ENCODE measurements at regions not wholly inside any gene's neighbourhood (a gene's known extent, or its start where the extent isn't known, plus 50 kb on each side); places are given as distances from the start of the nearest gene placed in this dataset.

DNA sequence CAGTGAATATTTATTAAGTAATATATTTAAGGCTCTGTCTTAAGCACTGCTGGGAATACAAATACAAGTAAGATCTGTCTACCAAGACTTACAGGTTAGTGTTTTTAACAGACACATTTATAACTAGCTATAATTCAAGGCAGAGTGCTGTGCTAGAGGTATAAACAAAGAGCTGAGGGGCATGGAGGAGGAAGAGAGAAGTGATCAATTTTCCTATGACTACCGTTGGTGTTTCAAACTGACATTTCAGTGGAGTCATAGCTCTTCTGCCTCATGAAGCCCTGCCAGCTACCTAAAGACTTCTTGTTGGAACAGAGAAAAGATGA, 79.9 kb downstream of the CYB561 start:
- TF ChIP-seq POLR2A (IDR thresholded peaks at IDR 0.05; ENCODE audit: low read depth) (no peak), EP300 (IDR thresholded peaks at IDR 0.05) (no peak), POLR2AphosphoS5 (IDR thresholded peaks at IDR 0.05) (no peak)
- TF ChIP-seq, protein P1, sequence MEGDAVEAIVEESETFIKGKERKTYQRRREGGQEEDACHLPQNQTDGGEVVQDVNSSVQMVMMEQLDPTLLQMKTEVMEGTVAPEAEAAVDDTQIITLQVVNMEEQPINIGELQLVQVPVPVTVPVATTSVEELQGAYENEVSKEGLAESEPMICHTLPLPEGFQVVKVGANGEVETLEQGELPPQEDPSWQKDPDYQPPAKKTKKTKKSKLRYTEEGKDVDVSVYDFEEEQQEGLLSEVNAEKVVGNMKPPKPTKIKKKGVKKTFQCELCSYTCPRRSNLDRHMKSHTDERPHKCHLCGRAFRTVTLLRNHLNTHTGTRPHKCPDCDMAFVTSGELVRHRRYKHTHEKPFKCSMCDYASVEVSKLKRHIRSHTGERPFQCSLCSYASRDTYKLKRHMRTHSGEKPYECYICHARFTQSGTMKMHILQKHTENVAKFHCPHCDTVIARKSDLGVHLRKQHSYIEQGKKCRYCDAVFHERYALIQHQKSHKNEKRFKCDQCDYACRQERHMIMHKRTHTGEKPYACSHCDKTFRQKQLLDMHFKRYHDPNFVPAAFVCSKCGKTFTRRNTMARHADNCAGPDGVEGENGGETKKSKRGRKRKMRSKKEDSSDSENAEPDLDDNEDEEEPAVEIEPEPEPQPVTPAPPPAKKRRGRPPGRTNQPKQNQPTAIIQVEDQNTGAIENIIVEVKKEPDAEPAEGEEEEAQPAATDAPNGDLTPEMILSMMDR (IDR thresholded peaks at IDR 0.05), result no peak
